HFFc6 (cell line): ENCODE measurements at regions not wholly inside any gene's neighbourhood (a gene's known extent, or its start where the extent isn't known, plus 50 kb on each side); places are given as distances from the start of the nearest gene placed in this dataset.

Experiments used
- DNase-seq: peaks from one replicate; pipeline ENCODE4 v3.0.0-alpha.2; 2018
- H3K27ac Mint-ChIP-seq: 2 replicates; pipeline ENCODE4 v1.8.0; 2020; ENCODE audit warnings: mild to moderate bottlenecking, mixed read lengths
- H3K27me3 Mint-ChIP-seq: 2 replicates; pipeline ENCODE4 v1.8.0; 2021; ENCODE audit warnings: mild to moderate bottlenecking, moderate library complexity, mixed read lengths; ENCODE audit not compliant: insufficient read depth
- H3K36me3 Mint-ChIP-seq: 2 replicates; pipeline ENCODE4 v1.8.0; 2021; ENCODE audit warnings: low read depth, mixed read lengths
- H3K4me1 Mint-ChIP-seq: 2 replicates; pipeline ENCODE4 v1.8.0; 2020; ENCODE audit warnings: low read depth, mixed read lengths
- H3K4me3 Mint-ChIP-seq: 2 replicates; pipeline ENCODE4 v1.8.0; 2020; ENCODE audit warnings: mild to moderate bottlenecking, moderate library complexity, mixed read lengths
- H3K9me3 Mint-ChIP-seq: 2 replicates; pipeline ENCODE4 v1.8.0; 2020; ENCODE audit warnings: mild to moderate bottlenecking, mixed read lengths
- CTCF ChIP-seq: fragments of 200-600 bp; sonication (generic); IDR thresholded peaks from 2 replicates; pipeline ENCODE4 v1.5.0; 2021; ENCODE audit warnings: antibody characterized with exemption, mild to moderate bottlenecking

GRCh38 chr4:37763831-37764230, 62.7 kb upstream of the PGM2 start:
- TF ChIP-seq CTCF: no peak

GRCh38 chr4:37762991-37763368, 63.5 kb upstream of the PGM2 start:
- no peaks in the 10 kb centered on the region for H3K36me3 Mint-ChIP-seq
- peaks cover 4% of the 10 kb centered on the region; the same call in 1 of the 2 replicates for H3K4me1 Mint-ChIP-seq
- H3K27ac Mint-ChIP-seq: no peak overlapping the region
- H3K4me3 Mint-ChIP-seq: no peak overlapping the region
- H3K27me3 Mint-ChIP-seq: peaks cover 23% of the 10 kb centered on the region
- no peak for TF ChIP-seq CTCF
- no peaks in the 10 kb centered on the region for H3K9me3 Mint-ChIP-seq
- DNase-seq: no peak

More at GRCh38 chr4:37763831-37764230, 62.7 kb upstream of the PGM2 start:
- DNase-seq: no peak
- Mint-ChIP-seq H3K9me3 (no peaks in the 10 kb centered on the region), H3K36me3 (no peaks in the 10 kb centered on the region), H3K4me1 (no peaks in the 10 kb centered on the region), H3K27me3 (peaks cover 19% of the 10 kb centered on the region), H3K27ac (no peak overlapping the region), H3K4me3 (no peak overlapping the region)

GRCh38 chr4:37762294-37762990, 64.0 kb upstream of the PGM2 start:
- DNase-seq: peak; percentile 29
- Mint-ChIP-seq H3K9me3 (no peaks in the 10 kb centered on the region), H3K27ac (no peak overlapping the region), H3K4me1 (peaks cover 5% of the 10 kb centered on the region; the same call in 1 of the 2 replicates), H3K4me3 (no peak overlapping the region), H3K36me3 (no peaks in the 10 kb centered on the region), H3K27me3 (peaks cover 24% of the 10 kb centered on the region)
- no peak for TF ChIP-seq CTCF

GRCh38 chr4:37760840-37761239, 65.6 kb upstream of the PGM2 start:
- Mint-ChIP-seq H3K27ac (no peak overlapping the region), H3K36me3 (no peaks in the 10 kb centered on the region), H3K27me3 (peaks cover 36% of the 10 kb centered on the region), H3K4me3 (no peak overlapping the region), H3K9me3 (no peaks in the 10 kb centered on the region), H3K4me1 (peaks cover 5% of the 10 kb centered on the region; the same call in 1 of the 2 replicates)
- DNase-seq: no peak
- no peak for TF ChIP-seq CTCF

GRCh38 chr4:37759833-37760232, 66.7 kb upstream of the PGM2 start:
- DNase-seq: no peak
- Mint-ChIP-seq H3K27me3 (peaks cover 36% of the 10 kb centered on the region), H3K4me3 (no peak overlapping the region), H3K27ac (no peak overlapping the region), H3K4me1 (peaks cover 5% of the 10 kb centered on the region; the same call in 1 of the 2 replicates), H3K9me3 (no peaks in the 10 kb centered on the region), H3K36me3 (no peaks in the 10 kb centered on the region)
- no peak for TF ChIP-seq CTCF
